ENCODE measurements at regions not wholly inside any gene's neighbourhood (a gene's known extent, or its start where the extent isn't known, plus 50 kb on each side); places are given as distances from the start of the nearest gene placed in this dataset.

DNA sequence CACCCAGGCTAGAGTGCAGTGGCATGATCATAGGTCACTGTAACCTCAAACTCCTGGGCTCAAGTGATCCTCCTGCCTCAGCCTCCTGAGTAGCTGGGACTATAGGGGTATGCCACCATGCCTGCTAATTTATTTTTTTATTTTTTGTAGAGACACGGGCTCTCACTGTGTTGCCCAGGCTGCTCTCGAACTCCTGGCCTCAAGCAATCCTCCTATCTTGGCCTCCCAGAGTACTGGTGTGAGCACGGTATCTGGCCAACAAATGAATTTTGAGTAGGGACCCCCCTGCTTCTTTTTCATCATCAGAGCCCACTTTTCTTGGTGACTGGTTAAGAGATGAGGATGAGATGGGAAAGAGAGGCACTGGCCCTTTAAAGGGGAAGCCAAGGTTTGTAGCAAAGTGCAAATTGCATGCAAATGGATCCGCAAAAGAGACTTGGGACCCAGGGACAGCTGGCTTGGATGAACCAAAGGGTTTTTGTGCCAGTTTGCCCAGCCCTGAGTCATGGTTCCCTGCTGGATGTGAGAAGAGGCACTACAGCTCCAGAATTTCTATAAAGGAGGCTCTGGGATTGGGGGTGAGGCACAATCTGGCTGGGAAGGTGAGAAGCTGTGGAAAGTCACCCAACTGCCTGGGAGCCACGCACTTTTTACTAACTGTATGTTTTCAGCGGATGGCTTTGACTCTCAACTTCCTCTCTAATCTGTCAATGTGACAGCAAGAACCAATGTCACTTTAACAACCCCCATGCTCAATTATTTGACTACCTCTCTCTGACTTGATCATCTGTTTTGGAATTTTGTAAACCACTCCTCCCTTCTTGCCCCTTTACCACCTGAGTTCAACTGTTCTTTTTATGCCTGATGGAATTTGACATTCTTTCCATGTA lies 58.7 kb upstream of the RNF24 start:
- TF ChIP-seq, protein P1, sequence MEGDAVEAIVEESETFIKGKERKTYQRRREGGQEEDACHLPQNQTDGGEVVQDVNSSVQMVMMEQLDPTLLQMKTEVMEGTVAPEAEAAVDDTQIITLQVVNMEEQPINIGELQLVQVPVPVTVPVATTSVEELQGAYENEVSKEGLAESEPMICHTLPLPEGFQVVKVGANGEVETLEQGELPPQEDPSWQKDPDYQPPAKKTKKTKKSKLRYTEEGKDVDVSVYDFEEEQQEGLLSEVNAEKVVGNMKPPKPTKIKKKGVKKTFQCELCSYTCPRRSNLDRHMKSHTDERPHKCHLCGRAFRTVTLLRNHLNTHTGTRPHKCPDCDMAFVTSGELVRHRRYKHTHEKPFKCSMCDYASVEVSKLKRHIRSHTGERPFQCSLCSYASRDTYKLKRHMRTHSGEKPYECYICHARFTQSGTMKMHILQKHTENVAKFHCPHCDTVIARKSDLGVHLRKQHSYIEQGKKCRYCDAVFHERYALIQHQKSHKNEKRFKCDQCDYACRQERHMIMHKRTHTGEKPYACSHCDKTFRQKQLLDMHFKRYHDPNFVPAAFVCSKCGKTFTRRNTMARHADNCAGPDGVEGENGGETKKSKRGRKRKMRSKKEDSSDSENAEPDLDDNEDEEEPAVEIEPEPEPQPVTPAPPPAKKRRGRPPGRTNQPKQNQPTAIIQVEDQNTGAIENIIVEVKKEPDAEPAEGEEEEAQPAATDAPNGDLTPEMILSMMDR (IDR thresholded peaks at IDR 0.05; ENCODE audit: poor library complexity) = no peak
- TF ChIP-seq EZH2 (IDR thresholded peaks at IDR 0.05; ENCODE audit: borderline replicate concordance) = no peak
- no peak for TF ChIP-seq EZH2phosphoT487 (IDR thresholded peaks at IDR 0.05; ENCODE audit: low read depth, severe bottlenecking, unreplicated experiment)

All from hepatocyte (in vitro differentiated cells).